ENCODE measurements at regions not wholly inside any gene's neighbourhood (a gene's known extent, or its start where the extent isn't known, plus 50 kb on each side); places are given as distances from the start of the nearest gene placed in this dataset.

- no peak for ATAC-seq
- ChIA-PET CTCF (no interaction called here), POLR2A (no interaction called here)
These were observed 128.9 kb upstream of the GOT2 start for GRCh38 chr16:58863042-58863441.

GRCh38 chr16:58862334-58863021 lies 128.4 kb upstream of the GOT2 start:
- ATAC-seq: no peak
- in situ Hi-C loops (cut with HindIII; ENCODE audit: low pct_unique_long_range_greater_than_20kb, low sequenced_read_pairs): no loop called here
- CTCF ChIA-PET: no interaction called here

More at GRCh38 chr16:58863042-58863441, 128.9 kb upstream of the GOT2 start:
- DNase-seq (ENCODE audit: low read depth, low spot score): no peak
- no TSS peak for BruUV-seq (replicated peaks)
- no peaks in the 10 kb centered on the region for H3K27me3 ChIP-seq (ENCODE audit: control insufficient read depth, insufficient read depth, low read length)
- H3K36me3 ChIP-seq (ENCODE audit: control insufficient read depth, insufficient read depth, low read length): no peaks in the 10 kb centered on the region
- H3K9me3 ChIP-seq (ENCODE audit: control insufficient read depth, insufficient read depth, low read depth, low read length): no peaks in the 10 kb centered on the region
- H3K4me3 ChIP-seq (ENCODE audit: low read depth in 2 of 2, low read length in 2 of 2): no peak overlapping the region
- intact Hi-C loops (cut with micrococcal nuclease; ENCODE audit: unreplicated experiment) (no loop called here), in situ Hi-C loops (cut with HindIII; ENCODE audit: low pct_unique_long_range_greater_than_20kb, low sequenced_read_pairs) (no loop called here)
- no peaks in the 10 kb centered on the region for H3K4me1 ChIP-seq (ENCODE audit: control insufficient read depth, insufficient read depth, low read length)
- no peak for TF ChIP-seq POLR2AphosphoS5 (IDR thresholded peaks at IDR 0.05; ENCODE audit: low read depth, low read length)
- TF ChIP-seq CTCF (IDR thresholded peaks at IDR 0.05): no peak
- no peak for TF ChIP-seq TCF7L2 (IDR thresholded peaks at IDR 0.05; ENCODE audit: low read depth, low read length)
- no peak for TF ChIP-seq REST (IDR thresholded peaks at IDR 0.05; ENCODE audit: insufficient read depth in 1 of 2, low read depth in 2 of 2, low read length in 1 of 2)
- no peak for TF ChIP-seq SIN3A (IDR thresholded peaks at IDR 0.05; ENCODE audit: borderline replicate concordance, insufficient read depth, low read depth, low read length)
- H3K27ac ChIP-seq (ENCODE audit: low read length): no peak overlapping the region

More at GRCh38 chr16:58862334-58863021, 128.4 kb upstream of the GOT2 start:
- no peaks in the 10 kb centered on the region for H3K27me3 ChIP-seq (ENCODE audit: control insufficient read depth, insufficient read depth, low read length)
- no peaks in the 10 kb centered on the region for H3K9me3 ChIP-seq (ENCODE audit: control insufficient read depth, insufficient read depth, low read depth, low read length)
- intact Hi-C loops (cut with micrococcal nuclease; ENCODE audit: unreplicated experiment): no loop called here
- H3K4me1 ChIP-seq (ENCODE audit: control insufficient read depth, insufficient read depth, low read length): no peaks in the 10 kb centered on the region
- POLR2A ChIA-PET: no interaction called here
- H3K36me3 ChIP-seq (ENCODE audit: control insufficient read depth, insufficient read depth, low read length): no peaks in the 10 kb centered on the region
- no peak overlapping the region for H3K27ac ChIP-seq (ENCODE audit: low read length)
- TF ChIP-seq CTCF (IDR thresholded peaks at IDR 0.05): no peak
- no peak for TF ChIP-seq REST (IDR thresholded peaks at IDR 0.05; ENCODE audit: insufficient read depth in 1 of 2, low read depth in 2 of 2, low read length in 1 of 2)
- TF ChIP-seq TCF7L2 (IDR thresholded peaks at IDR 0.05; ENCODE audit: low read depth, low read length): no peak
- TF ChIP-seq SIN3A (IDR thresholded peaks at IDR 0.05; ENCODE audit: borderline replicate concordance, insufficient read depth, low read depth, low read length): no peak
- no peak for TF ChIP-seq POLR2AphosphoS5 (IDR thresholded peaks at IDR 0.05; ENCODE audit: low read depth, low read length)
- no peak overlapping the region for H3K4me3 ChIP-seq (ENCODE audit: low read depth in 2 of 2, low read length in 2 of 2)
- no peak for DNase-seq (ENCODE audit: low read depth, low spot score)
- BruUV-seq (replicated peaks): no TSS peak

All from Panc1 (cell line).